ENCODE measurements at regions not wholly inside any gene's neighbourhood (a gene's known extent, or its start where the extent isn't known, plus 50 kb on each side); places are given as distances from the start of the nearest gene placed in this dataset.

DNA sequence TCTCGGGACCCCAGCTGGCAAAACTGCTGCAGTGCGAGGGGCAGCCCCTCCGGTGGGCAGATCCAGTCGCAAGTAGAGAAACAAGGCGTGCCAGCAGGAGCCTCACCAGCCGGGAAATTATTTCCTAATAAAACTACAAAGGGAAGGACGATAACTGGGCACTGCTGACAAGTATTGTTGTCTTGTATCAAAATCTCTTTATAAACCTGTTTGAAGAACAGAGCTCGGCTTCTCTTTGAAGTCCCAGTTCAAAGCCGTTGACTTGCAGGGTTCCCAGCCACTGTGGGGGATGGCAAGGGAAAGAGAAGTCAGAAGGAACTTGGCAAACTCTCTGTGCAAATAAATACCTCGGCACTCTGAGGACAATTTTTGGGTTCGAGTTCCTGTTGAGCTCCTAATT lies 504.5 kb downstream of the CD83 start:
- TF ChIP-seq, protein P1, sequence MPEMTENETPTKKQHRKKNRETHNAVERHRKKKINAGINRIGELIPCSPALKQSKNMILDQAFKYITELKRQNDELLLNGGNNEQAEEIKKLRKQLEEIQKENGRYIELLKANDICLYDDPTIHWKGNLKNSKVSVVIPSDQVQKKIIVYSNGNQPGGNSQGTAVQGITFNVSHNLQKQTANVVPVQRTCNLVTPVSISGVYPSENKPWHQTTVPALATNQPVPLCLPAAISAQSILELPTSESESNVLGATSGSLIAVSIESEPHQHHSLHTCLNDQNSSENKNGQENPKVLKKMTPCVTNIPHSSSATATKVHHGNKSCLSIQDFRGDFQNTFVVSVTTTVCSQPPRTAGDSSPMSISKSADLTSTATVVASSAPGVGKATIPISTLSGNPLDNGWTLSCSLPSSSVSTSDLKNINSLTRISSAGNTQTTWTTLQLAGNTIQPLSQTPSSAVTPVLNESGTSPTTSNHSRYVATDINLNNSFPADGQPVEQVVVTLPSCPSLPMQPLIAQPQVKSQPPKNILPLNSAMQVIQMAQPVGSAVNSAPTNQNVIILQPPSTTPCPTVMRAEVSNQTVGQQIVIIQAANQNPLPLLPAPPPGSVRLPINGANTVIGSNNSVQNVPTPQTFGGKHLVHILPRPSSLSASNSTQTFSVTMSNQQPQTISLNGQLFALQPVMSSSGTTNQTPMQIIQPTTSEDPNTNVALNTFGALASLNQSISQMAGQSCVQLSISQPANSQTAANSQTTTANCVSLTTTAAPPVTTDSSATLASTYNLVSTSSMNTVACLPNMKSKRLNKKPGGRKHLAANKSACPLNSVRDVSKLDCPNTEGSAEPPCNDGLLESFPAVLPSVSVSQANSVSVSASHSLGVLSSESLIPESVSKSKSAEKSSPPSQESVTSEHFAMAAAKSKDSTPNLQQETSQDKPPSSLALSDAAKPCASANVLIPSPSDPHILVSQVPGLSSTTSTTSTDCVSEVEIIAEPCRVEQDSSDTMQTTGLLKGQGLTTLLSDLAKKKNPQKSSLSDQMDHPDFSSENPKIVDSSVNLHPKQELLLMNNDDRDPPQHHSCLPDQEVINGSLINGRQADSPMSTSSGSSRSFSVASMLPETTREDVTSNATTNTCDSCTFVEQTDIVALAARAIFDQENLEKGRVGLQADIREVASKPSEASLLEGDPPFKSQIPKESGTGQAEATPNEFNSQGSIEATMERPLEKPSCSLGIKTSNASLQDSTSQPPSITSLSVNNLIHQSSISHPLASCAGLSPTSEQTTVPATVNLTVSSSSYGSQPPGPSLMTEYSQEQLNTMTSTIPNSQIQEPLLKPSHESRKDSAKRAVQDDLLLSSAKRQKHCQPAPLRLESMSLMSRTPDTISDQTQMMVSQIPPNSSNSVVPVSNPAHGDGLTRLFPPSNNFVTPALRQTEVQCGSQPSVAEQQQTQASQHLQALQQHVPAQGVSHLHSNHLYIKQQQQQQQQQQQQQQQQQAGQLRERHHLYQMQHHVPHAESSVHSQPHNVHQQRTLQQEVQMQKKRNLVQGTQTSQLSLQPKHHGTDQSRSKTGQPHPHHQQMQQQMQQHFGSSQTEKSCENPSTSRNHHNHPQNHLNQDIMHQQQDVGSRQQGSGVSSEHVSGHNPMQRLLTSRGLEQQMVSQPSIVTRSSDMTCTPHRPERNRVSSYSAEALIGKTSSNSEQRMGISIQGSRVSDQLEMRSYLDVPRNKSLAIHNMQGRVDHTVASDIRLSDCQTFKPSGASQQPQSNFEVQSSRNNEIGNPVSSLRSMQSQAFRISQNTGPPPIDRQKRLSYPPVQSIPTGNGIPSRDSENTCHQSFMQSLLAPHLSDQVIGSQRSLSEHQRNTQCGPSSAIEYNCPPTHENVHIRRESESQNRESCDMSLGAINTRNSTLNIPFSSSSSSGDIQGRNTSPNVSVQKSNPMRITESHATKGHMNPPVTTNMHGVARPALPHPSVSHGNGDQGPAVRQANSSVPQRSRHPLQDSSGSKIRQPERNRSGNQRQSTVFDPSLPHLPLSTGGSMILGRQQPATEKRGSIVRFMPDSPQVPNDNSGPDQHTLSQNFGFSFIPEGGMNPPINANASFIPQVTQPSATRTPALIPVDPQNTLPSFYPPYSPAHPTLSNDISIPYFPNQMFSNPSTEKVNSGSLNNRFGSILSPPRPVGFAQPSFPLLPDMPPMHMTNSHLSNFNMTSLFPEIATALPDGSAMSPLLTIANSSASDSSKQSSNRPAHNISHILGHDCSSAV (CRISPR knock-in tag; IDR thresholded peaks at IDR 0.05; ENCODE audit: borderline replicate concordance), result no peak
- TF ChIP-seq, protein P2, sequence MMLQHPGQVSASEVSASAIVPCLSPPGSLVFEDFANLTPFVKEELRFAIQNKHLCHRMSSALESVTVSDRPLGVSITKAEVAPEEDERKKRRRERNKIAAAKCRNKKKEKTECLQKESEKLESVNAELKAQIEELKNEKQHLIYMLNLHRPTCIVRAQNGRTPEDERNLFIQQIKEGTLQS (CRISPR knock-in tag; IDR thresholded peaks at IDR 0.05), result no peak
- TF ChIP-seq, protein P3, sequence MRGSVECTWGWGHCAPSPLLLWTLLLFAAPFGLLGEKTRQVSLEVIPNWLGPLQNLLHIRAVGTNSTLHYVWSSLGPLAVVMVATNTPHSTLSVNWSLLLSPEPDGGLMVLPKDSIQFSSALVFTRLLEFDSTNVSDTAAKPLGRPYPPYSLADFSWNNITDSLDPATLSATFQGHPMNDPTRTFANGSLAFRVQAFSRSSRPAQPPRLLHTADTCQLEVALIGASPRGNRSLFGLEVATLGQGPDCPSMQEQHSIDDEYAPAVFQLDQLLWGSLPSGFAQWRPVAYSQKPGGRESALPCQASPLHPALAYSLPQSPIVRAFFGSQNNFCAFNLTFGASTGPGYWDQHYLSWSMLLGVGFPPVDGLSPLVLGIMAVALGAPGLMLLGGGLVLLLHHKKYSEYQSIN (CRISPR knock-in tag; IDR thresholded peaks at IDR 0.05; ENCODE audit: borderline replicate concordance), result no peak
- no peak for TF ChIP-seq TCF12 (IDR thresholded peaks at IDR 0.05)
- no peak for TF ChIP-seq TCF12 (CRISPR knock-in tag; IDR thresholded peaks at IDR 0.05)

All from HepG2 (cell line).